HAP-1 (cell line): ENCODE measurements at regions not wholly inside any gene's neighbourhood (a gene's known extent, or its start where the extent isn't known, plus 50 kb on each side); places are given as distances from the start of the nearest gene placed in this dataset.
"Not testable (repeated sequence)": the region's sequence is repeated elsewhere in the genome, so short reads cannot be mapped to it uniquely, and the experiment has no call there.

Experiments used
- DNase-seq, 2 experiments: peaks; one replicate each; pipeline ENCODE4 v3.0.0-alpha.2; 2016 to 2020; ENCODE audit warnings: low spot score in 2 of 2
- H3K27me3 ChIP-seq: fragments of 250-450 bp; sonication (Bioruptor Pico); 2 replicates; pipeline ENCODE4 v1.5.1; 2020; ENCODE audit warnings: low read depth, mild to moderate bottlenecking, moderate library complexity
- H3K36me3 ChIP-seq: fragments of 250-450 bp; sonication (Bioruptor Pico); replicated peaks from 2 replicates; pipeline ENCODE4 v1.5.1; 2020; ENCODE audit warnings: mild to moderate bottlenecking
- H3K4me1 ChIP-seq: fragments of 250-450 bp; sonication (Bioruptor Pico); 2 replicates; pipeline ENCODE4 v1.5.1; 2020; ENCODE audit warnings: mild to moderate bottlenecking
- H3K4me3 ChIP-seq: fragments of 250-450 bp; sonication (Bioruptor Pico); 2 replicates; pipeline ENCODE4 v1.5.1; 2020; ENCODE audit warnings: mild to moderate bottlenecking, moderate library complexity
- H3K9me3 ChIP-seq: fragments of 250-450 bp; sonication (Bioruptor Pico); 2 replicates; pipeline ENCODE4 v1.5.1; 2020; ENCODE audit warnings: mild to moderate bottlenecking, moderate library complexity
- in situ Hi-C: fragments of 300-500 bp; cut with MboI; formaldehyde crosslinking; loops from 3 replicates; pipeline ENCODE4 v1.14.3; 2020; ENCODE audit warnings: low sequenced_read_pairs, inconsistent platforms, mixed read lengths

GRCh38 chr1:213481395-213481794 lies 430.4 kb downstream of the RPS6KC1 start:
- no peak overlapping the region for H3K4me3 ChIP-seq
- H3K36me3 ChIP-seq, result no peaks in the 10 kb centered on the region
- in situ Hi-C loops, result no loop called here
- no peaks in the 10 kb centered on the region for H3K9me3 ChIP-seq
- H3K4me1 ChIP-seq, result no peaks in the 10 kb centered on the region
- no peak for DNase-seq
- H3K27me3 ChIP-seq, result no peaks in the 10 kb centered on the region

DNA sequence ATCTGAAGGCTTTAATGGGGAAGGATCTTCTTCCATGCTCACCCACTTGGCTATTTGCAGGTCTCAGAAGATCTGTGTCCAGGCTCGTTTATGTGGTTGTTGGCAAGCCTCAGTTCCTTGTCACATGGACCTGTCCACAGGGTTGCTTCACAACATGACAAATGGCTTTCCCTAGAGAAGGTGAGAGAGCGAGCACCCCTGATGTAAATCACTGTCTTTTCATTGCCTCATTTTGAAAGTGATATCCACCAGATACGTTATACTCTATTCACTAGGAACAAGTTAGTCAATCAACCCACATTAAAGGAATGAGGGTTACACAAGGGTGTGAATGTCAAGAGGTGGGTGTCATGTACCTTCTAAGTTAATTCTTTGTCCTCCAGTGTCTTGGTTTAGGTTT lies 433.3 kb downstream of the RPS6KC1 start:
- no peaks in the 10 kb centered on the region for H3K9me3 ChIP-seq
- no peak overlapping the region for H3K4me3 ChIP-seq
- H3K27me3 ChIP-seq, result no peaks in the 10 kb centered on the region
- H3K4me1 ChIP-seq, result no peaks in the 10 kb centered on the region
- DNase-seq, result no peak
- in situ Hi-C loops, result no loop called here
- no peaks in the 10 kb centered on the region for H3K36me3 ChIP-seq

- no peak for DNase-seq
- H3K4me3 ChIP-seq, result no peak overlapping the region
- H3K4me1 ChIP-seq, result no peaks in the 10 kb centered on the region
- in situ Hi-C loops, result no loop called here
- H3K27me3 ChIP-seq, result no peaks in the 10 kb centered on the region
- no peaks in the 10 kb centered on the region for H3K36me3 ChIP-seq
- H3K9me3 ChIP-seq, result no peaks in the 10 kb centered on the region
Measured at GRCh38 chr1:213484758-213485157, 433.7 kb downstream of the RPS6KC1 start.

DNA sequence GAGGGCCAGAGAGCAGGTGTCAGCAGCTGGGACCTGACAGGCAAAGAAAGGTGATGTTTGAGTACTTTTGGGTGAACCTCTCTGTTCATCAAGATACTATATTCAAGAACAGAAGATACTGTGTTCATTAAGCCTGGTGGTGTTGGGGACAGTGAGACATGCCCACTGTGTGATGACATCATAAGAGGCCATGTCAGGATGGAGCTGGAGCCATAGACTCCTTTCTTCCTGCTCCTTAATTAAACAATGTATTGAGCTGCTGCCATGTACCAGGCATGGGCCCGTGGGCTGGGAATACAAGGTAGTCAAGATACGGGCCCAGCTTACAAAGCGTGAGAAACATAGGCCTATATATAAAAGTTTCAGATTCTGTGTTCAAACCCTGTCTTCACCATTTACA lies 435.4 kb downstream of the RPS6KC1 start:
- in situ Hi-C loops, result no loop called here
- no peaks in the 10 kb centered on the region for H3K9me3 ChIP-seq

DNA sequence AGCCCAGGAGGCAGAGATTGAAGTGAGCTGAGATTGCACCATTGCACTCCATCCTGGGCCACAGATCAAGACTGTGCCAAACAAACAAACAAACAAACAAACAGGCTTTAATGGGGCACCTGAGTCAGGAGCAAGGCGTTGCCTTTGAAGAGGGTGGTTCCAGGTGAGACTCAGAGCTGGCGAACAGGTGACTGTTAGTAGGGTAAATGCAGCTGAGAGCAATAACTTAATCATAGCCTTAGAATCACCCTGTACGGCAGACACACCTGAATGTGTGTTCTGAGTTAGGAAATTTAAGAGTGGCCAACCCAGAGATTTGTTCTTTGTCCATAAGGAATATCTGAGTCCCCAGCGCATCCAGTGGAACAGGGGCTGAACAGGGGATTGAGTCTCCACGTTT lies 440.4 kb downstream of the RPS6KC1 start:
- Histone ChIP-seq H3K4me3 (no peak overlapping the region), H3K27me3 (no peaks in the 10 kb centered on the region), H3K9me3 (no peaks in the 10 kb centered on the region), H3K36me3 (no peaks in the 10 kb centered on the region), H3K4me1 (no peaks in the 10 kb centered on the region)
- in situ Hi-C loops, result no loop called here
- DNase-seq, result no peak

More for the DNA sequence above, 435.4 kb downstream of the RPS6KC1 start:
- Histone ChIP-seq H3K4me3 (no peak overlapping the region), H3K36me3 (no peaks in the 10 kb centered on the region), H3K27me3 (no peaks in the 10 kb centered on the region), H3K4me1 (no peaks in the 10 kb centered on the region)
- no peak for DNase-seq

DNA sequence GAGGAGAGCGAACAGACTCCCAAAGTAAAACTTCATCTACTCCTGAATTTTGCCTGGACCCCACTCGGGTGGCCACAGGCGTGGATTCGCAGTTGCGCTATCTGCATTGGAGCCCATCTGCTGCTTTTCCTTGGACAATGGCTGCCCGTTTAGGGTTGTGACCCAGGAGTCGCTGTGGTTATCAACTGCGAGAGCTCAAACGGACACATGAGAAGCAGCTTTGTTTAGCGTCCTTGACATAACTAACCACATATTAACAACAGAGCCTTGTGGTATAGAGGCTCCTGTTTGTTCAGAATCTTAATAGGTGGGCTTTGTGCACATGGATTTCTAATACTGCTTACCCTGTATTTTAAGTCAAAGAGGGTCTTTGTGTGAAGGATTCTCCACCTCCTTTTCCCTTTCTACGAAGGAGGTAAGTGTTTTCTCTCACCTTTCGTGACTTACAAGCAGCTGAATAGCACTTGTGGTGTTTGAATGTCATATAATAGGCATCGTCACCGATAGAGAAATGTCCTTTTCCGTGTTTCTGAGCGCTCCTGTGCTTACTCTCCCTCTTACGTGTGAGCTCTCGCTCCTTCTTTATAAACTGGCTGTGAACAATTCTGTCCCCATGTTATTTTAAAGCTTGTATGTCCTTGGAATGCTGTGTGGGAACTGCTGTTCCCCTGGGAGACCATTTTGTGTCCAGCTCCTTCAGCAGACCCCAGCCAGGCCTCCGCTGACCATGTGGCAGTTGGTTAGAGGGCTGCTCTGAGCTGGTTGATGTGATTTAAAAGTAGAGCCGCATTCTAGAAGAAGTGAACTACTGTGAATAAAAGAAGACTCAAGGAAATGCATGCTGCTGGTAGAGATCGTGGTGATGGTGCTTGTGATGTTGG lies 441.4 kb downstream of the RPS6KC1 start:
- DNase-seq, result no peak
- no peaks in the 10 kb centered on the region for H3K36me3 ChIP-seq
- in situ Hi-C loops, result no loop called here
- no peaks in the 10 kb centered on the region for H3K27me3 ChIP-seq
- no peaks in the 10 kb centered on the region for H3K4me1 ChIP-seq
- H3K9me3 ChIP-seq, result no peaks in the 10 kb centered on the region
- no peak overlapping the region for H3K4me3 ChIP-seq

DNA sequence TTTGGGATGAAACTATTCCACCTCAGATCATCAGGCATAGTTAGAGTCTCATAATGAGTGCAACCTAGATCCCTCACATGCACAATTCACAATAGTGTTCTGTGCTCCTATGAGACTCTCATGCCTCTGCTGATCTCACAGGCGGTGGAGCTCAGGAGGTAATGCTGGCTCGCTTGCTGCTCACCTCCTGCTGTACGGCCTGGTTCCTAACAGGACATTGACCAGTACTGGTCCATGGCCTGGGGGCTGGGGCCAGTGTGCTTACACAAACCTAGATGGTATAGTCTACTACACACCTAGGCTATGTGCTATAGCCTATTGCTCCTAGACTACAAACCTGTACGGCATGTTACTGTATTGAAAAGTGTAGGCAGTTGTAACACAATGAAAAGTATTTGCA lies 448.4 kb downstream of the RPS6KC1 start:
- no peak for DNase-seq
- Histone ChIP-seq H3K4me1 (no peaks in the 10 kb centered on the region), H3K9me3 (no peaks in the 10 kb centered on the region), H3K4me3 (no peak overlapping the region), H3K36me3 (no peaks in the 10 kb centered on the region), H3K27me3 (no peaks in the 10 kb centered on the region)
- in situ Hi-C loops, result no loop called here

- Histone ChIP-seq H3K27me3 (peaks cover 7% of the 10 kb centered on the region), H3K36me3 (no peaks in the 10 kb centered on the region), H3K4me3 (no peak overlapping the region), H3K9me3 (no peaks in the 10 kb centered on the region), H3K4me1 (no peaks in the 10 kb centered on the region)
- in situ Hi-C loops, result no loop called here
- no peak for DNase-seq
Measured at GRCh38 chr1:213507472-213508223, 456.6 kb downstream of the RPS6KC1 start.

- no peaks in the 10 kb centered on the region for H3K9me3 ChIP-seq
- H3K36me3 ChIP-seq, result no peaks in the 10 kb centered on the region
- no peaks in the 10 kb centered on the region for H3K4me1 ChIP-seq
- H3K27me3 ChIP-seq, result peaks cover 7% of the 10 kb centered on the region
- no peak overlapping the region for H3K4me3 ChIP-seq
- DNase-seq, result no peak
- in situ Hi-C loops, result no loop called here
Measured at GRCh38 chr1:213511173-213511572, 460.1 kb downstream of the RPS6KC1 start.

GRCh38 chr1:213512316-213512715 lies 461.3 kb downstream of the RPS6KC1 start:
- H3K9me3 ChIP-seq, result no peaks in the 10 kb centered on the region
- no peak for DNase-seq
- H3K4me3 ChIP-seq, result no peak overlapping the region
- no peaks in the 10 kb centered on the region for H3K36me3 ChIP-seq
- H3K4me1 ChIP-seq, result no peaks in the 10 kb centered on the region
- H3K27me3 ChIP-seq, result peaks cover 7% of the 10 kb centered on the region
- in situ Hi-C loops, result no loop called here

DNA sequence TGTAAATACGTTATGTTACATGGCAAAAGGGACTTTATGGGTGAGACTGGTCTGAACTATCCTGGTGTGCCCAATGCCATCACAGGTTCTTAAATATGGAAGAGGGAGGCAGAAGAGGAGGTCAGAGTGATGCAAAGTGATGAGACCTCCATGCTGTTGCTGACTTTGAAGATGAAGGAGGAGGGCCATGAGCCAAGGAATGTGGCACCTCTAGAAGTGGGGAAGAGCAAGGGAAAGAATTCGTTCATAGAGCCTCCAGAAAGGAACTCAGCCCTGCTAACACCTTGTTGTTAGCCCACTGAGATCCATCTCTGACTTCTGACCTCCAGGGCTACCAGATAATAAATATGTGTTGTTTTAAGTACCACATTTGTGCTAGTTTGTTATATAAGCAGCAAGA lies 462.0 kb downstream of the RPS6KC1 start:
- H3K36me3 ChIP-seq, result no peaks in the 10 kb centered on the region
- peaks cover 3% of the 10 kb centered on the region; the same call in 1 of the 2 replicates for H3K27me3 ChIP-seq
- H3K4me1 ChIP-seq, result no peaks in the 10 kb centered on the region
- no peak overlapping the region for H3K4me3 ChIP-seq
- in situ Hi-C loops, result no loop called here
- DNase-seq, result no peak
- H3K9me3 ChIP-seq, result no peaks in the 10 kb centered on the region

DNA sequence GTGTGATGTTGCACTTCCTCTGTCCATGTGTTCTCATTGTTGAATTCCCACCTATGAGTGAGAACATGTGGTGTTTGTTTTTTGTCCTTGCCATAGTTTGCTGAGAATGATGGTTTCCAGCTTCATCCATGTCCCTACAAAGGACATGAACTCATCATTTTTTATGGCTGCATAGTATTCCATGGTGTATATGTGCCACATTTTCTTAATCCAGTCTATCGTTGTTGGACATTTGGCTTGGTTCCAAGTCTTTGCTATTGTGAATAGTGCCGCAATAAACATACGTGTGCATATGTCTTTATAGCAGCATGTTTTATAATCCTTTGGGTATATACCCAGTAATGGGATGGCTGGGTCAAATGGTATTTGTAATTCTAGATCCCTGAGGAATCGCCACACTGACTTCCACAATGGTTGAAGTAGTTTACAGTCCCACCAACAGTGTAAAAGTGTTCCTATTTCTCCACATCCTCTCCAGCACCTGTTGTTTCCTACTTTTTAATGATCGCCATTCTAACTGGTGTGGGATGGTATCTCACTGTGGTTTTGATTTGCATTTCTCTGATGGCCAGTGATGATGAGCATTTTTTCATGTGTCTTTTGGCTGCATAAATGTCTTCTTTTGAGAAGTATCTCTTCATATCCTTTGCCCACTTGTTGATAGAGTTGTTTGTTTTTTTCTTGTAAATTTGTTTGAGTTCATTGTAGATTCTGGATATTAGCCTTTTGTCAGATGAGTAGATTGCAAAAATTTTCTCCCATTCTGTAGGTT lies 463.6 kb downstream of the RPS6KC1 start:
- H3K4me1 ChIP-seq, in situ Hi-C loops, DNase-seq, H3K27me3 ChIP-seq, H3K9me3 ChIP-seq, H3K36me3 ChIP-seq, H3K4me3 ChIP-seq: not testable (repeated sequence)

DNA sequence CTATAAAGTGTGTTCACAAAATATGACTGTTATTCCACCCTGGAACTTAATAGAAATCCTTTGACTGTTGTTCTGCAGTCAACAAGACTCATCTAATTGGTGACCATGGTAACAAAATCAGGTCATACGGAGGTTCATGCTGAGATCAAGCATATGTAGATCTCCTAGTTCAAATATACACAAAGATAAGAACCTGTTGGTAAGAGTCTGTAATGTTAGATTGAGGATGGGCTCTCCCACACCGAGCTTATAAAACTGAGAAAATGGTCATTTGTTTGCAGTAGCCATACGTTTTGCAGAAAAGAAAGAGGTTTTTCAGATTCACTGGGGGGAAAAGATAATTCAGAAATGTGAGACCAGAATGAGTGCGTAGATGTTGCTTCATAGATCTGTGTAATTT lies 468.1 kb downstream of the RPS6KC1 start:
- in situ Hi-C loops, result no loop called here

DNA sequence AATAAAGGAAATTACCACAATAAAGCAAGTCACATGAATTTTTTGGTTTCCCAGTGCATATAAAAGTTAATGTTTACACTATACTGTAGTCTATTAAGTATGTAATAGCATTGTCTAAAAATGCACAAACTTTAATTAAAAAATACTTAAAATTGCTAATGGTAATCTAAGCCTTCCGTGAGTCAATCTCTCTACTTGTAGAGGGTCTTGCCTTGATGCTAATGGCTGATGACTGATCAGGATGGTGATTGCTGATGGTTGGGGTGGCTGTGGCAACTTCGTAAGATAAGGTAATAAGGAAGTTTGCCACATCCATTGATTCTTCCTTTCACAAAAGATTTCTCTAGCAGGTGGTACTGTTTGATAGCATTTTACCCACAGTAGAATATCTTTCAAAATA lies 466.6 kb upstream of the PROX1 start:
- no peaks in the 10 kb centered on the region for H3K9me3 ChIP-seq
- H3K27me3 ChIP-seq, result no peaks in the 10 kb centered on the region
- in situ Hi-C loops, result no loop called here
- DNase-seq, result no peak
- H3K4me3 ChIP-seq, result no peak overlapping the region
- H3K36me3 ChIP-seq, result no peaks in the 10 kb centered on the region
- H3K4me1 ChIP-seq, result no peaks in the 10 kb centered on the region

More for the DNA sequence above, 468.1 kb downstream of the RPS6KC1 start:
- DNase-seq, result no peak
- no peaks in the 10 kb centered on the region for H3K4me1 ChIP-seq
- H3K27me3 ChIP-seq, result no peaks in the 10 kb centered on the region
- no peaks in the 10 kb centered on the region for H3K36me3 ChIP-seq
- H3K4me3 ChIP-seq, result no peak overlapping the region
- no peaks in the 10 kb centered on the region for H3K9me3 ChIP-seq
